Activated CD8-positive, alpha-beta T cell treated with anti-CD3 and anti-CD28 coated beads for 36 hours (primary cell): ENCODE measurements at regions not wholly inside any gene's neighbourhood (a gene's known extent, or its start where the extent isn't known, plus 50 kb on each side); places are given as distances from the start of the nearest gene placed in this dataset.

Source experiments
- ATAC-seq: fragments of 200-7000 bp; cut with Tn5 transposase; one replicate; pipeline ENCODE4 v1.10.0; 2021; ENCODE audit warnings: mild to moderate bottlenecking, moderate library complexity
- CTCF ChIA-PET: fragments of 350-600 bp; sonication (Branson Sonifier 250); formaldehyde crosslinking; loops from one replicate; lab custom pipeline; 2021; ENCODE audit warnings: antibody characterized with exemption; lab: Charles Lee
- POLR2A ChIA-PET: fragments of 350-600 bp; sonication (Branson Sonifier 250); formaldehyde crosslinking; loops from one replicate; lab custom pipeline; 2021; ENCODE audit warnings: antibody characterized with exemption; lab: Charles Lee
- DNase-seq: peaks from one replicate; pipeline ENCODE4 v3.0.0-alpha.2; 2020
- H3K27ac Mint-ChIP-seq: one replicate; pipeline ENCODE4 v1.8.0; 2021; ENCODE audit warnings: mild to moderate bottlenecking, mixed read lengths
- H3K27me3 Mint-ChIP-seq: one replicate; pipeline ENCODE4 v1.8.0; 2021; ENCODE audit warnings: mixed read lengths
- H3K36me3 Mint-ChIP-seq: one replicate; pipeline ENCODE4 v1.8.0; 2021; ENCODE audit warnings: low read depth, mixed read lengths
- H3K4me1 Mint-ChIP-seq: one replicate; pipeline ENCODE4 v1.8.0; 2021; ENCODE audit warnings: low read depth, mixed read lengths
- H3K4me3 Mint-ChIP-seq: one replicate; pipeline ENCODE4 v1.8.0; 2021; ENCODE audit warnings: mild to moderate bottlenecking, moderate library complexity, mixed read lengths
- H3K9me3 Mint-ChIP-seq: one replicate; pipeline ENCODE4 v1.8.0; 2021; ENCODE audit warnings: mixed read lengths
- CTCF ChIP-seq: fragments of 200-600 bp; IDR thresholded peaks from one replicate; pipeline ENCODE4 v1.8.0; 2022; ENCODE audit warnings: antibody characterized with exemption, mild to moderate bottlenecking
- intact Hi-C: fragments of 100-400 bp; cut with micrococcal nuclease; formaldehyde crosslinking; loops from one replicate; pipeline ENCODE4 v1.10.0; 2022

DNA sequence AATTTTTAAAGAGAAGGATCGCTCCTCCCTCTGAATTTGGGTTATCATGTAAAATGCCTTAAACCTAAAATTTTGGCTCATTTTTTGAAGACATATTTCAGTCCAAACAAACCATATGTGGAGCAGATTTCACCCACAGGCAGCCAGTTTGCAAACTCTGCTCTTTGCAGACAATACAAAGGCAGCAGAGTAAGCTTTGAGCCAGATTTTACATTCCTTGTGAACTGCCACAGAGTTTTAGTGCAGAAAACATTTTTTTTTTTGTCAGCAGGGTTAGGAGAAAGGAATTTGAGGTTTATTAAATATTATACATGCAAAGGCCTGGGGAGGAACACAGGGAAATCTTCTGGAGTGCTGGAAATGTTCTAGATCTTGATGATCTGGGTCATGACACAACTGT, 171.9 kb upstream of the FN1 start:
- no peak for TF ChIP-seq CTCF
- Mint-ChIP-seq H3K27ac (no peak overlapping the region), H3K9me3 (no peaks in the 10 kb centered on the region), H3K36me3 (no peaks in the 10 kb centered on the region), H3K4me3 (no peak overlapping the region), H3K4me1 (no peaks in the 10 kb centered on the region), H3K27me3 (peaks cover 2% of the 10 kb centered on the region)
- ATAC-seq (no peak), DNase-seq (no peak)
- ChIA-PET POLR2A (no interaction called here), CTCF (no interaction called here)
- intact Hi-C loops, result no loop called here

GRCh38 chr2:215606219-215606618, 170.4 kb upstream of the FN1 start:
- Mint-ChIP-seq H3K4me1 (no peaks in the 10 kb centered on the region), H3K27ac (no peak overlapping the region), H3K27me3 (peaks cover 1% of the 10 kb centered on the region), H3K36me3 (no peaks in the 10 kb centered on the region), H3K9me3 (no peaks in the 10 kb centered on the region), H3K4me3 (no peak overlapping the region)
- intact Hi-C loops, result no loop called here
- ATAC-seq (no peak), DNase-seq (no peak)
- TF ChIP-seq CTCF, result no peak
- POLR2A ChIA-PET, result no interaction called here
- CTCF ChIA-PET, result no interaction called here

DNA sequence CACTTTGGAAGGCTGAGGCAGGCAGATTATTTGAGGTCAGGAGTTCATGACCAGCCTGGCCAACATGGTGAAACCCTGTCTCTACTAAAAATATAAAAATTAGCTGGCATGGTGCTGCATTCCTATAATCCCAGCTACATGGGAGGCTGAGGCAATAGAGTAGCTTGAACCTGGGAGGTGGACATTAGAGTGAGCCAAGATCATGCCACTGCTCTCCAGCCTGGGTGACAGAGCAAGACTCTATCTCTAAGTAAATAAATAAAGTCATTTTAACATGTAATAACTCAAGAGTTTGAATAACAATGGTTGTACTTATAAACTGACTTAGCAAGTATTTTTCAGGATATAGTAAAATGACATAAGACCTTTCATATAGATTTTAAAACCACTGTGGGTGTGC, 169.3 kb upstream of the FN1 start:
- Mint-ChIP-seq H3K4me1 (no peaks in the 10 kb centered on the region), H3K27me3 (peaks cover 1% of the 10 kb centered on the region), H3K36me3 (no peaks in the 10 kb centered on the region), H3K4me3 (no peak overlapping the region), H3K9me3 (no peaks in the 10 kb centered on the region), H3K27ac (no peak overlapping the region)
- intact Hi-C loops, result no loop called here
- no peak for ATAC-seq
- ChIA-PET CTCF (no interaction called here), POLR2A (no interaction called here)
- DNase-seq, result no peak
- no peak for TF ChIP-seq CTCF

DNA sequence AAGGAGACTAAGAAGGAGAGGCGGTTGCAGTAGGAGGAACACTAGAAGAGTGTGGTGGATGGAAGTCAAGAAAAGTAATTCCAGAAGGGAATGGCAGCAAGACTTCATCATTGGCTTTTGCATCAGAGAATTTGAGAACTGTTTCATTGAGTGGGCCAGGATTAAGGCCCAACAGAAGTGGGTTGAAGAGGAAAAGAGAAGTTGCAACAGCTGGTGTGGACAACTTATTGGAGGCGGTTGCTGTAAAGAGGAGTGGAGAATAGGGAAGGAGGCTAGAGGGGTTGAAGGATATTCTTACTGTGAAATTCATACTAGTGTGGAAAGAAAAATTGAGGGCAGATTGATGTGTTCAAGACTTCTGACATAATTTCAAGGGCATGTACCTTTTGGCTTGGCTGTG, 168.7 kb upstream of the FN1 start:
- CTCF ChIA-PET, result no interaction called here
- ATAC-seq (no peak), DNase-seq (no peak)
- no peak overlapping the region for H3K27ac Mint-ChIP-seq
- POLR2A ChIA-PET, result no interaction called here
- H3K9me3 Mint-ChIP-seq, result no peaks in the 10 kb centered on the region
- intact Hi-C loops, result no loop called here
- no peaks in the 10 kb centered on the region for H3K36me3 Mint-ChIP-seq
- no peaks in the 10 kb centered on the region for H3K4me1 Mint-ChIP-seq
- H3K4me3 Mint-ChIP-seq, result no peak overlapping the region
- H3K27me3 Mint-ChIP-seq, result peaks cover 1% of the 10 kb centered on the region
- no peak for TF ChIP-seq CTCF

DNA sequence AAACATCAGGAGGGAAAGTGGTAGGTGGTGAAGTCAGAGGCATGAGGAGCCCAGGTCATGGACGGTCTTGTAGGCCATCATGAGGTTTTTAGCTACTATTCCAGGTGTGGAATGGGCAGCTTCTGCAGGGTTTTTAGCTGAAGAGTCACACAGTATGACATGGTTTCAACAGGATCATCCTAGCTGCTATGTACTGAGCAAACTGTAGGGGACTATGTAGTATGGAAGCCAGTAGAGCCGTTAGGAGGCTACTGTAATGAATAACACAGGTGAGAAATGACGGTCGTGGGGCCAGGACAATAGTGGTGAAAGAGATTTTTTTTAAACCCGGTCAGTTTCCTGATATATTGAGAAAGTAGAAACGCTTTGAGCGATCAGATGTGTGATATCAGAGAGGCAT, 167.6 kb upstream of the FN1 start:
- no peak overlapping the region for H3K4me3 Mint-ChIP-seq
- intact Hi-C loops, result no loop called here

More for the DNA sequence above, 167.6 kb upstream of the FN1 start:
- H3K27ac Mint-ChIP-seq, result no peak overlapping the region
- ChIA-PET CTCF (no interaction called here), POLR2A (no interaction called here)
- H3K27me3 Mint-ChIP-seq, result peaks cover 3% of the 10 kb centered on the region
- DNase-seq, result no peak
- TF ChIP-seq CTCF, result no peak
- H3K9me3 Mint-ChIP-seq, result no peaks in the 10 kb centered on the region
- no peaks in the 10 kb centered on the region for H3K36me3 Mint-ChIP-seq
- no peak for ATAC-seq
- H3K4me1 Mint-ChIP-seq, result no peaks in the 10 kb centered on the region
